ENCODE measurements at regions not wholly inside any gene's neighbourhood (a gene's known extent, or its start where the extent isn't known, plus 50 kb on each side); places are given as distances from the start of the nearest gene placed in this dataset.

GRCh38 chr14:46051796-46052195 lies 599.8 kb downstream of the RPL10L start:
- Histone ChIP-seq H3K9me3 (no peaks in the 10 kb centered on the region), H3K27me3 (replicated peaks; ENCODE audit: control insufficient read depth, insufficient read depth, low read length) (no peaks in the 10 kb centered on the region), H3K4me1 (no peaks in the 10 kb centered on the region), H3K36me3 (ENCODE audit: control insufficient read depth, insufficient read depth, low read length) (no peaks in the 10 kb centered on the region), H3K4me3 (ENCODE audit: low read depth, low read length) (no peak overlapping the region)
- intact Hi-C loops (cut with micrococcal nuclease; ENCODE audit: unreplicated experiment): no loop called here
- ChIA-PET CTCF (no interaction called here), POLR2A (no interaction called here)
- Mint-ChIP-seq H3K9me3 (ENCODE audit: unreplicated experiment) (no peaks in the 10 kb centered on the region), H3K36me3 (ENCODE audit: insufficient read depth, unreplicated experiment) (no peaks in the 10 kb centered on the region), H3K4me1 (ENCODE audit: low read depth, unreplicated experiment) (no peaks in the 10 kb centered on the region), H3K27ac (ENCODE audit: unreplicated experiment) (no peak overlapping the region), H3K27me3 (ENCODE audit: insufficient read depth, unreplicated experiment) (no peaks in the 10 kb centered on the region), H3K4me3 (ENCODE audit: unreplicated experiment) (no peak overlapping the region)
- DNase-seq: no peak
- BruUV-seq (replicated peaks): no TSS peak
- TF ChIP-seq, protein P1, sequence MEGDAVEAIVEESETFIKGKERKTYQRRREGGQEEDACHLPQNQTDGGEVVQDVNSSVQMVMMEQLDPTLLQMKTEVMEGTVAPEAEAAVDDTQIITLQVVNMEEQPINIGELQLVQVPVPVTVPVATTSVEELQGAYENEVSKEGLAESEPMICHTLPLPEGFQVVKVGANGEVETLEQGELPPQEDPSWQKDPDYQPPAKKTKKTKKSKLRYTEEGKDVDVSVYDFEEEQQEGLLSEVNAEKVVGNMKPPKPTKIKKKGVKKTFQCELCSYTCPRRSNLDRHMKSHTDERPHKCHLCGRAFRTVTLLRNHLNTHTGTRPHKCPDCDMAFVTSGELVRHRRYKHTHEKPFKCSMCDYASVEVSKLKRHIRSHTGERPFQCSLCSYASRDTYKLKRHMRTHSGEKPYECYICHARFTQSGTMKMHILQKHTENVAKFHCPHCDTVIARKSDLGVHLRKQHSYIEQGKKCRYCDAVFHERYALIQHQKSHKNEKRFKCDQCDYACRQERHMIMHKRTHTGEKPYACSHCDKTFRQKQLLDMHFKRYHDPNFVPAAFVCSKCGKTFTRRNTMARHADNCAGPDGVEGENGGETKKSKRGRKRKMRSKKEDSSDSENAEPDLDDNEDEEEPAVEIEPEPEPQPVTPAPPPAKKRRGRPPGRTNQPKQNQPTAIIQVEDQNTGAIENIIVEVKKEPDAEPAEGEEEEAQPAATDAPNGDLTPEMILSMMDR (IDR thresholded peaks at IDR 0.05; ENCODE audit: insufficient read depth in 1 of 2, low read depth in 1 of 2, low read length in 1 of 2, severe bottlenecking in 1 of 2, unreplicated experiment in 1 of 2): no peak

DNA sequence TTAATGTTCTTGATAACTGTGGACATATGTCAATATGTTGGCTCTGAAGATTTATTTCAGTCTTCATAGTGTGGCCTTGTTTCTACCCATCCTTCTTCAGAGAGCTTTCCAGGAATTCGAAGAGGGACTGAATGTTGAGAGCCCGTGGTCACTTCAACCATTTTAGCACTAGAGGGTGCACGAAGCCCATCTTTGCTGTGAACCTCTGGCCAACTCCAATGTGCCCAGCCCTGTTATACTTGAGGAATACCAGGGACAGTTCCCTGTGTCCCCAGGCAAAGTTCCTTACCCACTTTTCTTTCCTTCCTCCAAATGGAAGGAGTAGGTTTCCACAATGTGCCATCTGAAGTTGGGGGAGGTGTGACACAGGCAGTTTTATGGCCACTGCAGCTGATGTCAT lies 603.5 kb downstream of the RPL10L start:
- Mint-ChIP-seq H3K27me3 (ENCODE audit: insufficient read depth, unreplicated experiment) (peaks cover 4% of the 10 kb centered on the region), H3K9me3 (ENCODE audit: unreplicated experiment) (no peaks in the 10 kb centered on the region), H3K36me3 (ENCODE audit: insufficient read depth, unreplicated experiment) (no peaks in the 10 kb centered on the region), H3K4me1 (ENCODE audit: low read depth, unreplicated experiment) (no peaks in the 10 kb centered on the region), H3K27ac (ENCODE audit: unreplicated experiment) (no peak overlapping the region), H3K4me3 (ENCODE audit: unreplicated experiment) (no peak overlapping the region)
- peak; percentile 49 to 53 for DNase-seq
- CTCF ChIA-PET: no interaction called here
- Histone ChIP-seq H3K9me3 (no peaks in the 10 kb centered on the region), H3K27me3 (replicated peaks; ENCODE audit: control insufficient read depth, insufficient read depth, low read length) (no peaks in the 10 kb centered on the region), H3K4me1 (no peaks in the 10 kb centered on the region), H3K36me3 (ENCODE audit: control insufficient read depth, insufficient read depth, low read length) (no peaks in the 10 kb centered on the region), H3K4me3 (ENCODE audit: low read depth, low read length) (no peak overlapping the region)
- TF ChIP-seq, protein P1 (IDR thresholded peaks at IDR 0.05; ENCODE audit: insufficient read depth in 1 of 2, low read depth in 1 of 2, low read length in 1 of 2, severe bottlenecking in 1 of 2, unreplicated experiment in 1 of 2): peak; percentile 52 to 61
- POLR2A ChIA-PET: no interaction called here
- intact Hi-C loops (cut with micrococcal nuclease; ENCODE audit: unreplicated experiment): loop anchor here (1.0 kb wide), 2 partner anchors 211 to 296 kb away; no protein-coding TSS in a partner anchor
- no TSS peak for BruUV-seq (replicated peaks)

GRCh38 chr14:46036099-46036498 lies 615.5 kb downstream of the RPL10L start:
- Histone ChIP-seq H3K27me3 (replicated peaks; ENCODE audit: control insufficient read depth, insufficient read depth, low read length) (no peaks in the 10 kb centered on the region), H3K9me3 (no peaks in the 10 kb centered on the region), H3K4me3 (ENCODE audit: low read depth, low read length) (no peak overlapping the region), H3K4me1 (no peaks in the 10 kb centered on the region), H3K36me3 (ENCODE audit: control insufficient read depth, insufficient read depth, low read length) (no peaks in the 10 kb centered on the region)
- Mint-ChIP-seq H3K4me3 (ENCODE audit: unreplicated experiment) (no peak overlapping the region), H3K4me1 (ENCODE audit: low read depth, unreplicated experiment) (no peaks in the 10 kb centered on the region), H3K27me3 (ENCODE audit: insufficient read depth, unreplicated experiment) (peaks cover 3% of the 10 kb centered on the region), H3K36me3 (ENCODE audit: insufficient read depth, unreplicated experiment) (no peaks in the 10 kb centered on the region), H3K27ac (ENCODE audit: unreplicated experiment) (no peak overlapping the region), H3K9me3 (ENCODE audit: unreplicated experiment) (no peaks in the 10 kb centered on the region)
- no peak for DNase-seq
- intact Hi-C loops (cut with micrococcal nuclease; ENCODE audit: unreplicated experiment): no loop called here
- no TSS peak for BruUV-seq (replicated peaks)
- POLR2A ChIA-PET: no interaction called here
- CTCF ChIA-PET: no interaction called here
- TF ChIP-seq, protein P1 (IDR thresholded peaks at IDR 0.05; ENCODE audit: insufficient read depth in 1 of 2, low read depth in 1 of 2, low read length in 1 of 2, severe bottlenecking in 1 of 2, unreplicated experiment in 1 of 2): no peak
